Breast epithelium (tissue), 4 donors: ENCODE measurements at regions not wholly inside any gene's neighbourhood (a gene's known extent, or its start where the extent isn't known, plus 50 kb on each side); places are given as distances from the start of the nearest gene placed in this dataset.
"Not testable (repeated sequence)": the region's sequence is repeated elsewhere in the genome, so short reads cannot be mapped to it uniquely, and the experiment has no call there.

Experiments used
- DNase-seq, 2 donors: peaks; one replicate each; pipeline ENCODE4 v3.0.0-alpha.2; 2019; ENCODE audit warnings: low spot score in 2 of 2
- H3K27ac ChIP-seq, 2 donors: fragments of 200-600 bp; sonication (generic) in 1 of 2; one replicate each; pipeline ENCODE4 v1.5.1; 2016 to 2019; ENCODE audit warnings: mild to moderate bottlenecking in 1 of 2
- H3K27me3 ChIP-seq, 2 donors: fragments of 200-600 bp; sonication (generic) in 1 of 2; one replicate each; pipeline versions ENCODE4 v1.5.1 to v1.6.0; 2017 to 2019; ENCODE audit warnings: control low read depth in 1 of 2, mild to moderate bottlenecking in 1 of 2
- H3K36me3 ChIP-seq: fragments of 200-600 bp; one replicate; pipeline ENCODE4 v1.5.1; 2019
- H3K4me1 ChIP-seq, 2 donors: fragments of 200-600 bp; sonication (generic); one replicate each; pipeline ENCODE4 v1.5.1; 2016 to 2019; ENCODE audit warnings: control low read depth in 1 of 2
- H3K4me3 ChIP-seq, 3 donors: fragments of 200-600 bp; sonication (generic); 1 replicate in 2 of 3; 2 replicates in 1 of 3; pipeline ENCODE4 v1.5.1; 2016 to 2019; ENCODE audit warnings: mild to moderate bottlenecking in 3 of 3, moderate library complexity in 2 of 3
- H3K9me3 ChIP-seq, 2 donors: fragments of 200-600 bp; sonication (generic) in 1 of 2; one replicate each; pipeline ENCODE4 v1.5.1; 2016 to 2019; ENCODE audit warnings: control low read depth in 1 of 2
- CTCF ChIP-seq, 3 donors: fragments of 450-650 bp; IDR thresholded peaks; one replicate each; pipeline ENCODE4 v1.5.1; 2016 to 2017; ENCODE audit warnings: antibody characterized with exemption in 3 of 3, mild to moderate bottlenecking in 3 of 3, moderate library complexity in 3 of 3
- POLR2A ChIP-seq: fragments of 450-650 bp; IDR thresholded peaks from one replicate; pipeline ENCODE4 v1.6.1; 2016; ENCODE audit warnings: antibody characterized with exemption, mild to moderate bottlenecking, moderate library complexity
- POLR2AphosphoS5 ChIP-seq, 3 donors: sonication (generic); formaldehyde crosslinking; IDR thresholded peaks; one replicate each; pipeline ENCODE4 v1.6.1; 2017; ENCODE audit warnings: antibody characterized with exemption in 3 of 3
- intact Hi-C: fragments of 100-400 bp; cut with DNase I; formaldehyde crosslinking; loops from one replicate; pipeline ENCODE4 v1.15.1; 2023; ENCODE audit warnings: low total_unique reads

GRCh38 chr18:29378651-29379136 lies 1201.8 kb upstream of the CDH2 start:
- no peaks in the 10 kb centered on the region for H3K27me3 ChIP-seq
- intact Hi-C loops = no loop called here
- DNase-seq = no peak
- H3K27ac ChIP-seq = no peak overlapping the region
- no peaks in the 10 kb centered on the region for H3K36me3 ChIP-seq
- TF ChIP-seq POLR2A (no peak), CTCF (IDR thresholded peaks at IDR 0.05) (no peak), POLR2AphosphoS5 (IDR thresholded peaks at IDR 0.05) (no peak)
- peaks cover 0 to 2% of the 10 kb centered on the region in 2 donors for H3K9me3 ChIP-seq
- no peak overlapping the region for H3K4me3 ChIP-seq
- H3K4me1 ChIP-seq = no peaks in the 10 kb centered on the region

GRCh38 chr18:29377346-29377745 lies 1200.4 kb upstream of the CDH2 start:
- Histone ChIP-seq H3K4me3 (no peak overlapping the region), H3K4me1 (no peaks in the 10 kb centered on the region), H3K9me3 (peaks cover 0 to 13% of the 10 kb centered on the region in 2 donors), H3K36me3 (no peaks in the 10 kb centered on the region), H3K27me3 (no peaks in the 10 kb centered on the region), H3K27ac (no peak overlapping the region)
- intact Hi-C loops = no loop called here
- no peak for DNase-seq
- no peak for TF ChIP-seq POLR2A
- no peak for TF ChIP-seq POLR2AphosphoS5 (IDR thresholded peaks at IDR 0.05)
- TF ChIP-seq CTCF (IDR thresholded peaks at IDR 0.05) = no peak

- no peak overlapping the region for H3K4me3 ChIP-seq
- H3K9me3 ChIP-seq = peaks cover 0 to 13% of the 10 kb centered on the region in 2 donors
- intact Hi-C loops = no loop called here
- H3K36me3 ChIP-seq = no peaks in the 10 kb centered on the region
- no peak for DNase-seq
- no peak overlapping the region for H3K27ac ChIP-seq
- no peaks in the 10 kb centered on the region for H3K4me1 ChIP-seq
- no peak for TF ChIP-seq POLR2A
- no peak for TF ChIP-seq CTCF (IDR thresholded peaks at IDR 0.05)
- TF ChIP-seq POLR2AphosphoS5 (IDR thresholded peaks at IDR 0.05) = no peak
- no peaks in the 10 kb centered on the region for H3K27me3 ChIP-seq
These were observed 1196.1 kb upstream of the CDH2 start for GRCh38 chr18:29373000-29373399.

GRCh38 chr18:29361843-29362242 lies 1184.9 kb upstream of the CDH2 start:
- TF ChIP-seq POLR2A (no peak), POLR2AphosphoS5 (IDR thresholded peaks at IDR 0.05) (no peak), CTCF (IDR thresholded peaks at IDR 0.05) (no peak)
- no peaks in the 10 kb centered on the region for H3K36me3 ChIP-seq
- no peak overlapping the region for H3K27ac ChIP-seq
- intact Hi-C loops = no loop called here
- no peaks in the 10 kb centered on the region for H3K4me1 ChIP-seq
- no peaks in the 10 kb centered on the region for H3K27me3 ChIP-seq
- no peak overlapping the region for H3K4me3 ChIP-seq
- no peaks in the 10 kb centered on the region for H3K9me3 ChIP-seq
- DNase-seq = no peak

GRCh38 chr18:29360659-29361058 lies 1183.7 kb upstream of the CDH2 start:
- DNase-seq = not testable (repeated sequence)

GRCh38 chr18:29359222-29359621 lies 1182.3 kb upstream of the CDH2 start:
- H3K27me3 ChIP-seq, H3K4me1 ChIP-seq, intact Hi-C loops, H3K36me3 ChIP-seq, H3K4me3 ChIP-seq, DNase-seq, H3K27ac ChIP-seq, H3K9me3 ChIP-seq: not testable (repeated sequence)

More at GRCh38 chr18:29360659-29361058, 1183.7 kb upstream of the CDH2 start:
- H3K4me1 ChIP-seq, H3K27ac ChIP-seq, intact Hi-C loops, H3K9me3 ChIP-seq, H3K27me3 ChIP-seq, H3K4me3 ChIP-seq, H3K36me3 ChIP-seq: not testable (repeated sequence)
